Astrocyte of the spinal cord (primary cell): ENCODE measurements at regions not wholly inside any gene's neighbourhood (a gene's known extent, or its start where the extent isn't known, plus 50 kb on each side); places are given as distances from the start of the nearest gene placed in this dataset.
A peak's percentile ranks its signal among the peaks of the same experiment; 100 is the strongest.
"Not testable (repeated sequence)": the region's sequence is repeated elsewhere in the genome, so short reads cannot be mapped to it uniquely, and the experiment has no call there.

ENCODE experiments used
- DNase-seq: peaks from one replicate; pipeline ENCODE4 v3.0.0; 2011; ENCODE audit warnings: low read depth, low spot score
- H3K4me3 ChIP-seq: 2 replicates; pipeline ENCODE4 v1.5.1; 2011; ENCODE audit warnings: low read depth, mild to moderate bottlenecking, low read length, moderate library complexity
- in situ Hi-C: cut with HindIII; loops from 2 replicates; pipeline ENCODE4 v1.10.0; 2017; ENCODE audit warnings: low sequenced_read_pairs
- TF ChIP-seq, protein P1 (sequence below): IDR thresholded peaks from 2 replicates; pipeline ENCODE4 v1.5.1; 2012; ENCODE audit warnings: low read depth, mild to moderate bottlenecking, low read length, inconsistent platforms

DNA sequence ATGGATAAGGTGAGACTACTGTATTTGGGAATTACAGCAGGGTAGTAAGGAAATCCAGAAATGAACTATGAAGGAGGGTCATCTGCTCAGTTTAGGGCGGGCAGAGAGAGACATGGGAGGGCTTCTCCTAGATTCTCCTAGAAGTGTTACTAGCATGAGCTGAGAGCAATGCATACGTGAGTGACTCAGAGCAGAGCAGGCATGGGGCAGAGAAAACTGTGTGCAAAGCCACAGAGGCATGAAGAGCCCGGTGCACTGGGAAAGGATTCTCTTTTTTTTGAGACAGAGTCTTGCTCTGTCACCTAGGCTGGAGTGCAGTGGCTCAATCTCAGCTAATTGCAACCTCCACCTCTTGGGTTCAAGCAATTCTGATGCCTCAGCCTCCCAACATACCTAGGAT lies 116.2 kb downstream of the SOCS6 start:
- in situ Hi-C loops = no loop called here
- no peak for DNase-seq
- TF ChIP-seq, protein P1, sequence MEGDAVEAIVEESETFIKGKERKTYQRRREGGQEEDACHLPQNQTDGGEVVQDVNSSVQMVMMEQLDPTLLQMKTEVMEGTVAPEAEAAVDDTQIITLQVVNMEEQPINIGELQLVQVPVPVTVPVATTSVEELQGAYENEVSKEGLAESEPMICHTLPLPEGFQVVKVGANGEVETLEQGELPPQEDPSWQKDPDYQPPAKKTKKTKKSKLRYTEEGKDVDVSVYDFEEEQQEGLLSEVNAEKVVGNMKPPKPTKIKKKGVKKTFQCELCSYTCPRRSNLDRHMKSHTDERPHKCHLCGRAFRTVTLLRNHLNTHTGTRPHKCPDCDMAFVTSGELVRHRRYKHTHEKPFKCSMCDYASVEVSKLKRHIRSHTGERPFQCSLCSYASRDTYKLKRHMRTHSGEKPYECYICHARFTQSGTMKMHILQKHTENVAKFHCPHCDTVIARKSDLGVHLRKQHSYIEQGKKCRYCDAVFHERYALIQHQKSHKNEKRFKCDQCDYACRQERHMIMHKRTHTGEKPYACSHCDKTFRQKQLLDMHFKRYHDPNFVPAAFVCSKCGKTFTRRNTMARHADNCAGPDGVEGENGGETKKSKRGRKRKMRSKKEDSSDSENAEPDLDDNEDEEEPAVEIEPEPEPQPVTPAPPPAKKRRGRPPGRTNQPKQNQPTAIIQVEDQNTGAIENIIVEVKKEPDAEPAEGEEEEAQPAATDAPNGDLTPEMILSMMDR = no peak
- H3K4me3 ChIP-seq = no peak overlapping the region

DNA sequence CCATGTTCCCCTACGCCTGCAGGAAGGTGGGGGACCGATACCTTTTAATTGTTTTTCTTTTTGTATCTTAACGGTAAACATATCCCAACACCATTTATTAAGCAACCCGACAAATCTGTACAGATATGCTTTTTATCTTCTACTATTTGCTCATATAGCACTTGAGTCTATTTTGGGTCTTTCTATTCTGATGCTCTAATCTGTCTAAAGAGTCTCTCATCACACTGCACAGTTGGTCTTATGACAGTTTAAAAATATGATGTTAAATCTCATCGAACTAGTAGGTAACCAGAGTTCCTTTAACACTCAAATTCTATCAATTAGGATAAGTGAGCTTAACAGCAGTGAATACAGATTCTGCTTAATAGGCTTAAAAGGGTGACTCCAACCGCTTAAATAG lies 111.6 kb downstream of the SOCS6 start:
- in situ Hi-C loops = no loop called here
- H3K4me3 ChIP-seq = no peak overlapping the region
- no peak for DNase-seq
- TF ChIP-seq, protein P1 = no peak

DNA sequence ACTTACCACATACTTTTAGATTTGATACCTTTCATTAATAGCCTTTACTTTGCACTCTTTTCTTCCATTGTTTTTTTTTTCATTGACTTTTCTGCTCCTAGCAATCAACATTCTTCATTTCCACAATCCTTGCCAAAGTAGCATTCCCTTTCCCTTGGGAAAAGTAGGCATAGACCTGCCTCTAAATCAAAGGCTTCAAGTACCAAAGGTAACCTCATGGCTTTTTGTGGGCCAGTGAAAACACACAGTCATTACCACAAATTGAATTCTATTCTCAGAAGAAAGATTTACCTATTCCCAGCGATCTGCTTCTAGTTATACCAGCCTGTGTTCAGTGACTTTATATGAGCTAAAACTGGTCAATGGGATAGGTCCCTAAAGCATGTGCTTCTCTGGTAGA lies 109.2 kb downstream of the SOCS6 start:
- peak; percentile 62 for DNase-seq
- in situ Hi-C loops = no loop called here
- TF ChIP-seq, protein P1 = no peak

DNA sequence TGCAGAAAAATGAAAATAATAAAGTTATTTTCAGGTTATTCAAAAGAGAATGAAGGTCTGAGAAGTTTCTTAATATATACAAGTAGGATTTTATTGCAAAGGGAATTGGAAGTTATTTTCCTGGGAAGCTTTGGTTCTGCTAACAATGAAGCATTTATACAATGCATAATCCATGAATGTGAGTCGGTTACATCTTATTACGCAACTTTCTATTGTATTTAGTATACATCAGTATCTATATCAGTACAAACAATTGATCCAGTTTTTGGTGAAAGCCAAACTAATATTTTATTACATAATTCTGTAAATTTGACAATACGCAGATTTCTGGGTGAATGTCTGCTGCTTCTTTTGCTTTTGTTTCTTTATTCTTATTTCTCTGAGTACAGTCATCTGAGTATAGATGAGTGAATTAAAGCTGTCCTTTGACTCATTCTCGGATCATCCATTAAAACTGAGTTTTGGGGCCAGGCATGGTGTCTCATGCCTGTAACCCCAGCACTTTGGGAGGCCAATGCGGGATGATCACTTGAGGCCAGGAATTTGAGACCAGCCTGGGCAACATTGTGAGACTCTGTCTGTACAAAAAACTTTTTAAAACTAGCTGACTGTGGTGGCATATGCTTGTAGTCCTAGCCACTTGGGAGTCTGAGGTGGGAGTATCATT lies 108.5 kb downstream of the SOCS6 start:
- in situ Hi-C loops = no loop called here
- no peak for DNase-seq
- TF ChIP-seq, protein P1 = no peak
- no peak overlapping the region for H3K4me3 ChIP-seq

More for the DNA sequence above, 109.2 kb downstream of the SOCS6 start:
- no peak overlapping the region for H3K4me3 ChIP-seq

DNA sequence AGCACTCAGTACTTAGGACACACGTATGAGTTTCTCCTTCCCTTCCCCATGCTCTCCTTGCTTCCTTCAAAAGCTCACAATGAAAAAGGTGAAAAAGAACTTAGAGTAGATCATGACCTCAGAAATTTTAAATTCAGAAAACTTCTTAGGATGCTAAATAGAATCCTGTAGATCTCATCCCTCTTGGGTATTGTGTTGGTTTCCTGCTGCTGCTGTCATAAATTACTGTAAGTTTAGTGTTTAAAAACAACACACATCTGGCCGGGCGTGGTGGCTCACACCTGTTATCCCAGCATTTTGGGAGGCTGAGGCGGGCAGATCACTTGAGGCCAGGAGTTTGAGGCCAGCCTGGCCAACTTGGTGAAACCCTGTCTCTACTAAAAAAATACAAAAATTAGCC lies 106.9 kb downstream of the SOCS6 start:
- H3K4me3 ChIP-seq, DNase-seq, in situ Hi-C loops: not testable (repeated sequence)

DNA sequence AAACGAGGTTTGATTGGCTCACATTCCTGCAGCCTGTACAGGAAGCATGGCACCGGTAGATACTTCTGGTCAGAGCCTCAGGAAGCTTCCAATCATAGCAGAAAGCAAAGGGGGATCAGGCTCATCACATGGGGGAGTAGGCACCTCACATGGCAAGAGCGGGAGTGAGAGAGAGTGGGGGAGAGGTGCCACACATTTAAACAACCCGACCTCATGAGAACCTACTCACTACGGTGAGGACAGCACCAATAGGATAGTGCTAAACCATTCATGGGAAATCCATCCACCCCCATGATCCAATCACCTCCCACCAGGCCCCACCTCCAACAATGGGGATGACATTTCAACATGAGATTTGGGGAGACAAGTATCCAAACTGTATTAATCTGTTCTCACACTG lies 105.8 kb downstream of the SOCS6 start:
- DNase-seq = no peak
- in situ Hi-C loops = no loop called here
- no peak overlapping the region for H3K4me3 ChIP-seq
- TF ChIP-seq, protein P1 = no peak

DNA sequence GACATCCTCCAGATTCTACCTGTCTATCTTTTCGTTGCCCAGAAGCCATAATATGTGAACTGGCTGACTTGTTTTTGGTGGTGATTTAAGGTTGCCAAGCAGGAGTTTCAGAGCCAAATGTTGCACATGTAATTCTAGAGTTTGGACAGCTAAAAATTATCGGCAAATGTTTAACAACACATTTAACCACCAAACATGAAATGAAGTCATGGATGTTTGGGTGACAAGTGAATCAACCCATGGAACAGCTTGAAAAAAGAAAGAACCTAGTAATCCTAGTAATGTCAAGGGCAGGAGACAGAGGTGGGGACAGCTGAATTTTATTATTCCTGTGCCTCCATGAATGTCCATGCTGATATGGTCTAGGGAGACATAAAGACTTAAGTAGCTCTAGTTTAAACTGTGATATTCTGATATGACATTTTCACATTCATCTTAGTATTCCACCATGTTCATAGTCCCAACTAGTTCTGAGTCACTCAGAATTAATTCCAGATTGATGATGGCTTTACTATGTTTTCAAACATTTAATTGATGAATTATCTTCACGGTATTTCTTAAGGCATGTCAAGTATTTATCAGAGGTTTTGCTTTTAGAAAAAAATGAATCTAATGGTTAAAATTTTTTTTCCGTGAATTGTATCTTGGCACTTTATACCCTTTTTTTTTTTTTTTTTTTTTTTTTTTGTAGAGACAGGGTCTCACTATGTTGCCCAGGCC lies 101.7 kb downstream of the SOCS6 start:
- no peak overlapping the region for H3K4me3 ChIP-seq
- TF ChIP-seq, protein P1 = no peak
- DNase-seq = no peak
- in situ Hi-C loops = no loop called here

DNA sequence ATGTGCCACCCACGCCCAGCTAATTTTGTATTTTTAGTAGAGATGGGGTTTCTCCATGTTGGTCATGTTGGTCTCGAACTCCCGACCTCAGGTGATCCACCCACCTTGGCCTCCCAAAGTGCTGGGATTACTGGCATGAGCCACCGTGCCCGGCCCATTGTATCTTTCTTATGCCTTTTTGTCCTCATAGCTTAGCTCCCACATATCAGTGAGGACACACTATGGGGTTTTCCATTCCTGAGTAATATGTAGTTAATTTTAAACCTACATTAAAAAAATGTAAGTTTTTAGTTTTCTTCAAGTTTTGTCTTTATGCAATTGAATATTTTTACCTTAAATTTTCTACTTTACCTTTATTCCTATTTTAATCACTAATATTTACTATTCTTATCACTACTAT lies 100.2 kb downstream of the SOCS6 start:
- DNase-seq, H3K4me3 ChIP-seq, in situ Hi-C loops: not testable (repeated sequence)
